ENCODE measurements at regions not wholly inside any gene's neighbourhood (a gene's known extent, or its start where the extent isn't known, plus 50 kb on each side); places are given as distances from the start of the nearest gene placed in this dataset.

DNA sequence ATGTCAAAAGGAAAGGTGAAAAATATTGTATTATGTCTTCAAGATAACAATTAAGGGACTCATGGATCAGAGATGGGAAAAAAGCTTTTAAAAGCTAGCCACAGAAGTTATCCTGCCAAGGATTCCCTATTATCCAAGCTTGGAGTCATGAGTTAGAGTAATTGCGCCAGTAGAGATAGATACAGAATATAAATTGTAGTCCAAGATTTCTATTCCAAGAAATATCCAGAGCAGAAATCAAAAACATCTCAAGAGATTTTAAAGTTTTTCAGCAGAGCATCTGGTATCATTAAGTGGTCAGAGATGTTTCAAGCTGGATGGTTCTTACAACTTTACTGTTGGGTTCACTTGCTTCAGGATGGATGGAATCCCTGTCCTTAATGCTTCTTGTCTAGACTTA, 186.7 kb downstream of the PCDH18 start:
- TF ChIP-seq, protein P1, sequence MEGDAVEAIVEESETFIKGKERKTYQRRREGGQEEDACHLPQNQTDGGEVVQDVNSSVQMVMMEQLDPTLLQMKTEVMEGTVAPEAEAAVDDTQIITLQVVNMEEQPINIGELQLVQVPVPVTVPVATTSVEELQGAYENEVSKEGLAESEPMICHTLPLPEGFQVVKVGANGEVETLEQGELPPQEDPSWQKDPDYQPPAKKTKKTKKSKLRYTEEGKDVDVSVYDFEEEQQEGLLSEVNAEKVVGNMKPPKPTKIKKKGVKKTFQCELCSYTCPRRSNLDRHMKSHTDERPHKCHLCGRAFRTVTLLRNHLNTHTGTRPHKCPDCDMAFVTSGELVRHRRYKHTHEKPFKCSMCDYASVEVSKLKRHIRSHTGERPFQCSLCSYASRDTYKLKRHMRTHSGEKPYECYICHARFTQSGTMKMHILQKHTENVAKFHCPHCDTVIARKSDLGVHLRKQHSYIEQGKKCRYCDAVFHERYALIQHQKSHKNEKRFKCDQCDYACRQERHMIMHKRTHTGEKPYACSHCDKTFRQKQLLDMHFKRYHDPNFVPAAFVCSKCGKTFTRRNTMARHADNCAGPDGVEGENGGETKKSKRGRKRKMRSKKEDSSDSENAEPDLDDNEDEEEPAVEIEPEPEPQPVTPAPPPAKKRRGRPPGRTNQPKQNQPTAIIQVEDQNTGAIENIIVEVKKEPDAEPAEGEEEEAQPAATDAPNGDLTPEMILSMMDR (IDR thresholded peaks at IDR 0.05; ENCODE audit: insufficient read depth, low read length, poor library complexity, severe bottlenecking) = no peak
- no peak for TF ChIP-seq EZH2phosphoT487 (conservative IDR thresholded peaks at IDR 0.05; ENCODE audit: low read length)

All from SU-DHL-6 (cell line).